ENCODE measurements at regions not wholly inside any gene's neighbourhood (a gene's known extent, or its start where the extent isn't known, plus 50 kb on each side); places are given as distances from the start of the nearest gene placed in this dataset.

- TF ChIP-seq ZNF639 (tag by site-specific recombination; IDR thresholded peaks at IDR 0.05) (no peak), CTCF (tag by site-specific recombination; IDR thresholded peaks at IDR 0.05) (no peak), PRDM10 (tag by site-specific recombination; IDR thresholded peaks at IDR 0.05) (no peak), HIC1 (tag by site-specific recombination; IDR thresholded peaks at IDR 0.05) (no peak), ZSCAN18 (tag by site-specific recombination; IDR thresholded peaks at IDR 0.05) (no peak), ZSCAN5A (tag by site-specific recombination; IDR thresholded peaks at IDR 0.05) (no peak), ZNF121 (tag by site-specific recombination; IDR thresholded peaks at IDR 0.05) (no peak), ZNF274 (IDR thresholded peaks at IDR 0.05; ENCODE audit: low read length) (no peak), ZNF274 (tag by site-specific recombination; IDR thresholded peaks at IDR 0.05; ENCODE audit: borderline replicate concordance) (no peak), ZNF350 (tag by site-specific recombination; IDR thresholded peaks at IDR 0.05) (no peak), ZNF488 (tag by site-specific recombination; IDR thresholded peaks at IDR 0.05) (no peak), TRIM28 (IDR thresholded peaks at IDR 0.05; ENCODE audit: borderline replicate concordance, low read length) (no peak), ZBTB21 (tag by site-specific recombination; IDR thresholded peaks at IDR 0.05) (no peak)
Measured at GRCh38 chr1:114324662-114324965, 170.9 kb upstream of the SYT6 start.

Measured in HEK293 (cell line).